ENCODE measurements at regions not wholly inside any gene's neighbourhood (a gene's known extent, or its start where the extent isn't known, plus 50 kb on each side); places are given as distances from the start of the nearest gene placed in this dataset.

GRCh38 chr2:12594590-12594989, 122.1 kb upstream of the TRIB2 start:
- intact Hi-C loops (cut with DNase I) = no loop called here
- H3K9ac ChIP-seq (ENCODE audit: low read depth in 2 of 2, low read length in 2 of 2) = no peak overlapping the region

GRCh38 chr2:12596771-12597170, 120.0 kb upstream of the TRIB2 start:
- Histone ChIP-seq H3K9ac (ENCODE audit: low read depth in 2 of 2, low read length in 2 of 2) (no peak overlapping the region), H3K36me3 (no peaks in the 10 kb centered on the region), H3K9me3 (no peaks in the 10 kb centered on the region), H3K4me3 (no peak overlapping the region), H3K27ac (no peak overlapping the region), H3K27me3 (no peaks in the 10 kb centered on the region), H3K4me1 (no peaks in the 10 kb centered on the region)
- intact Hi-C loops (cut with DNase I) = no loop called here
- no peak for DNase-seq
- no peak for TF ChIP-seq CTCF (IDR thresholded peaks at IDR 0.05)

More at GRCh38 chr2:12594590-12594989, 122.1 kb upstream of the TRIB2 start:
- no peaks in the 10 kb centered on the region for H3K4me1 ChIP-seq
- H3K9me3 ChIP-seq = no peaks in the 10 kb centered on the region
- no peaks in the 10 kb centered on the region for H3K27me3 ChIP-seq
- no peaks in the 10 kb centered on the region for H3K36me3 ChIP-seq
- no peak overlapping the region for H3K4me3 ChIP-seq
- DNase-seq = no peak
- H3K27ac ChIP-seq = no peak overlapping the region
- no peak for TF ChIP-seq CTCF (IDR thresholded peaks at IDR 0.05)

GRCh38 chr2:12597610-12598009, 119.1 kb upstream of the TRIB2 start:
- intact Hi-C loops (cut with DNase I) = no loop called here
- H3K9ac ChIP-seq (ENCODE audit: low read depth in 2 of 2, low read length in 2 of 2) = no peak overlapping the region

GRCh38 chr2:12602661-12603060, 114.1 kb upstream of the TRIB2 start:
- Histone ChIP-seq H3K4me3 (no peak overlapping the region), H3K36me3 (no peaks in the 10 kb centered on the region), H3K27me3 (no peaks in the 10 kb centered on the region), H3K27ac (no peak overlapping the region), H3K9ac (ENCODE audit: low read depth in 2 of 2, low read length in 2 of 2) (no peak overlapping the region), H3K4me1 (no peaks in the 10 kb centered on the region), H3K9me3 (no peaks in the 10 kb centered on the region)
- intact Hi-C loops (cut with DNase I) = no loop called here
- TF ChIP-seq CTCF (IDR thresholded peaks at IDR 0.05) = no peak
- DNase-seq = no peak

More at GRCh38 chr2:12597610-12598009, 119.1 kb upstream of the TRIB2 start:
- TF ChIP-seq CTCF (IDR thresholded peaks at IDR 0.05) = no peak
- H3K27ac ChIP-seq = no peak overlapping the region
- H3K27me3 ChIP-seq = no peaks in the 10 kb centered on the region
- no peaks in the 10 kb centered on the region for H3K36me3 ChIP-seq
- H3K4me3 ChIP-seq = no peak overlapping the region
- no peaks in the 10 kb centered on the region for H3K4me1 ChIP-seq
- H3K9me3 ChIP-seq = no peaks in the 10 kb centered on the region
- no peak for DNase-seq

- H3K27ac ChIP-seq = no peak overlapping the region
- no peak for TF ChIP-seq CTCF (IDR thresholded peaks at IDR 0.05)
- H3K9me3 ChIP-seq = no peaks in the 10 kb centered on the region
- no peaks in the 10 kb centered on the region for H3K36me3 ChIP-seq
- H3K4me1 ChIP-seq = no peaks in the 10 kb centered on the region
- H3K4me3 ChIP-seq = no peak overlapping the region
- H3K27me3 ChIP-seq = no peaks in the 10 kb centered on the region
- no peak for DNase-seq
- intact Hi-C loops (cut with DNase I) = no loop called here
- no peak overlapping the region for H3K9ac ChIP-seq (ENCODE audit: low read depth in 2 of 2, low read length in 2 of 2)
These were observed 112.9 kb upstream of the TRIB2 start for GRCh38 chr2:12603781-12604295.

All from colonic mucosa (tissue), 4 donors.